Ishikawa (cell line): ENCODE measurements at regions not wholly inside any gene's neighbourhood (a gene's known extent, or its start where the extent isn't known, plus 50 kb on each side); places are given as distances from the start of the nearest gene placed in this dataset.
A peak's percentile ranks its signal among the peaks of the same experiment; 100 is the strongest.

ENCODE experiments used
- CEBPB ChIP-seq: IDR thresholded peaks from 2 replicates; pipeline ENCODE4 v1.6.1; 2012
- CREB1 ChIP-seq: IDR thresholded peaks from 2 replicates; pipeline ENCODE4 v1.6.1; 2012; ENCODE audit warnings: low read depth
- EGR1 ChIP-seq: IDR thresholded peaks from 2 replicates; pipeline ENCODE4 v1.6.1; 2012
- EP300 ChIP-seq: IDR thresholded peaks from 2 replicates; pipeline ENCODE4 v1.6.1; 2012; ENCODE audit warnings: borderline replicate concordance
- FOXM1 ChIP-seq: IDR thresholded peaks from 2 replicates; pipeline ENCODE4 v1.6.1; 2012; ENCODE audit warnings: low read depth, borderline replicate concordance
- MAX ChIP-seq: IDR thresholded peaks from 2 replicates; pipeline ENCODE4 v1.6.1; 2012
- NFIC ChIP-seq: IDR thresholded peaks from 2 replicates; pipeline ENCODE4 v1.6.1; 2012
- RAD21 ChIP-seq: IDR thresholded peaks from 2 replicates; pipeline ENCODE4 v1.6.1; 2012; ENCODE audit warnings: low read depth
- REST ChIP-seq: IDR thresholded peaks from 2 replicates; pipeline ENCODE4 v1.6.1; 2012; ENCODE audit warnings: low read depth, mild to moderate bottlenecking
- TAF1 ChIP-seq: IDR thresholded peaks from 2 replicates; pipeline ENCODE4 v1.6.1; 2012; ENCODE audit warnings: low read depth, mild to moderate bottlenecking
- TCF12 ChIP-seq: IDR thresholded peaks from 2 replicates; pipeline ENCODE4 v1.6.1; 2012; ENCODE audit warnings: low read depth
- TEAD4 ChIP-seq: IDR thresholded peaks from 2 replicates; pipeline ENCODE4 v1.6.1; 2012
- USF1 ChIP-seq: IDR thresholded peaks from 2 replicates; pipeline ENCODE4 v1.6.1; 2012
- YY1 ChIP-seq: IDR thresholded peaks from 2 replicates; pipeline ENCODE4 v1.6.1; 2012; ENCODE audit warnings: low read depth
- ZBTB7A ChIP-seq: IDR thresholded peaks from 2 replicates; pipeline ENCODE4 v1.6.1; 2012; ENCODE audit warnings: low read depth

GRCh38 chr17:72590382-72590781, 469.6 kb downstream of the SOX9 start:
- TF ChIP-seq USF1 (no peak), FOXM1 (no peak), MAX (no peak), RAD21 (no peak), TCF12 (no peak), NFIC (no peak)

- no peak for TF ChIP-seq ZBTB7A
- no peak for TF ChIP-seq EP300
Observed at GRCh38 chr17:72590882-72591281, 470.1 kb downstream of the SOX9 start.

GRCh38 chr17:72591289-72592241, 470.7 kb downstream of the SOX9 start:
- TF ChIP-seq CEBPB, result no peak
- TF ChIP-seq REST, result no peak
- TF ChIP-seq YY1, result no peak
- no peak for TF ChIP-seq FOXM1
- no peak; the same call in 1 of the 2 replicates for TF ChIP-seq MAX
- TF ChIP-seq CREB1, result no peak
- TF ChIP-seq TAF1, result no peak
- TF ChIP-seq EGR1, result peak; percentile 88
- TF ChIP-seq TEAD4, result peak; percentile 37; the same call in 1 of the 2 replicates
- peak; percentile 93 for TF ChIP-seq ZBTB7A
- TF ChIP-seq USF1, result no peak
- TF ChIP-seq RAD21, result no peak
- TF ChIP-seq TCF12, result 0 out of 2 replicates have a peak, but pooled peaks have one; percentile 12
- TF ChIP-seq NFIC, result peak; percentile 28; the same call in 1 of the 2 replicates
- TF ChIP-seq EP300, result 0 out of 2 replicates have a peak, but pooled peaks have one; percentile 7

- TF ChIP-seq CEBPB (no peak), TCF12 (no peak), RAD21 (0 out of 2 replicates have a peak, but pooled peaks have one; percentile 5), TAF1 (peak; percentile 89), YY1 (peak; percentile 74), ZBTB7A (peak; percentile 85), FOXM1 (no peak), MAX (peak; percentile 49; the same call in 1 of the 2 replicates), REST (no peak), USF1 (no peak), TEAD4 (peak; percentile 26; the same call in 1 of the 2 replicates), CREB1 (no peak), EP300 (0 out of 2 replicates have a peak, but pooled peaks have one; percentile 20), EGR1 (0 out of 2 replicates have a peak, but pooled peaks have one; percentile 32), NFIC (no peak)
Observed at GRCh38 chr17:72592242-72592966, 471.6 kb downstream of the SOX9 start.

GRCh38 chr17:72592967-72593325, 472.1 kb downstream of the SOX9 start:
- TF ChIP-seq REST, result no peak
- TF ChIP-seq RAD21, result no peak
- no peak for TF ChIP-seq EGR1
- no peak for TF ChIP-seq NFIC
- no peak for TF ChIP-seq TAF1
- no peak for TF ChIP-seq MAX
- TF ChIP-seq TCF12, result no peak
- no peak for TF ChIP-seq TEAD4
- no peak for TF ChIP-seq CREB1
- no peak for TF ChIP-seq CEBPB
- no peak for TF ChIP-seq YY1
- no peak for TF ChIP-seq EP300
